ENCODE measurements at regions not wholly inside any gene's neighbourhood (a gene's known extent, or its start where the extent isn't known, plus 50 kb on each side); places are given as distances from the start of the nearest gene placed in this dataset.
"Not testable (repeated sequence)": the region's sequence is repeated elsewhere in the genome, so short reads cannot be mapped to it uniquely, and the experiment has no call there.

- TF ChIP-seq, protein P1, sequence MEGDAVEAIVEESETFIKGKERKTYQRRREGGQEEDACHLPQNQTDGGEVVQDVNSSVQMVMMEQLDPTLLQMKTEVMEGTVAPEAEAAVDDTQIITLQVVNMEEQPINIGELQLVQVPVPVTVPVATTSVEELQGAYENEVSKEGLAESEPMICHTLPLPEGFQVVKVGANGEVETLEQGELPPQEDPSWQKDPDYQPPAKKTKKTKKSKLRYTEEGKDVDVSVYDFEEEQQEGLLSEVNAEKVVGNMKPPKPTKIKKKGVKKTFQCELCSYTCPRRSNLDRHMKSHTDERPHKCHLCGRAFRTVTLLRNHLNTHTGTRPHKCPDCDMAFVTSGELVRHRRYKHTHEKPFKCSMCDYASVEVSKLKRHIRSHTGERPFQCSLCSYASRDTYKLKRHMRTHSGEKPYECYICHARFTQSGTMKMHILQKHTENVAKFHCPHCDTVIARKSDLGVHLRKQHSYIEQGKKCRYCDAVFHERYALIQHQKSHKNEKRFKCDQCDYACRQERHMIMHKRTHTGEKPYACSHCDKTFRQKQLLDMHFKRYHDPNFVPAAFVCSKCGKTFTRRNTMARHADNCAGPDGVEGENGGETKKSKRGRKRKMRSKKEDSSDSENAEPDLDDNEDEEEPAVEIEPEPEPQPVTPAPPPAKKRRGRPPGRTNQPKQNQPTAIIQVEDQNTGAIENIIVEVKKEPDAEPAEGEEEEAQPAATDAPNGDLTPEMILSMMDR (IDR thresholded peaks at IDR 0.05; ENCODE audit: low read depth, low read length), result no peak
- no peak overlapping the region for H3K4me3 ChIP-seq (ENCODE audit: low read depth, low read length)
Observed at GRCh38 chr1:22331618-22332423, 119.8 kb upstream of the ZBTB40 start.

DNA sequence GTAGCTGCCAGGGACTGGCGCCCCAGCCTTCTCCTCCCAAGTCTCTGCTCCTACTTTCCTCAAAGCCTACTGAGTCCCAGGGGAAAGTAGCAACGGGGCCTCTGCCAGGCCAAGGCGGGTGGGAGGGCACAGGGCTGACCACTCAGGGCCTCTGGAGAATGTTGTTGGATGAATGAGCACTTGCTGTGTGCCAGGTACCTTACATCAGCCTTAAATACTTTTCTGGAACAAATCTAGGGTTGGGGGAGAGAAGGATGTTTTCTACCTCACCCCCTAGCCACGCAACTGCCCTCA lies 119.3 kb upstream of the ZBTB40 start:
- H3K4me3 ChIP-seq (ENCODE audit: low read depth, low read length), result no peak overlapping the region
- TF ChIP-seq, protein P1 (IDR thresholded peaks at IDR 0.05; ENCODE audit: low read depth, low read length), result no peak

GRCh38 chr1:22332795-22333499 lies 118.7 kb upstream of the ZBTB40 start:
- TF ChIP-seq, protein P1 (IDR thresholded peaks at IDR 0.05; ENCODE audit: low read depth, low read length), result no peak
- H3K4me3 ChIP-seq (ENCODE audit: low read depth, low read length), result no peak overlapping the region

DNA sequence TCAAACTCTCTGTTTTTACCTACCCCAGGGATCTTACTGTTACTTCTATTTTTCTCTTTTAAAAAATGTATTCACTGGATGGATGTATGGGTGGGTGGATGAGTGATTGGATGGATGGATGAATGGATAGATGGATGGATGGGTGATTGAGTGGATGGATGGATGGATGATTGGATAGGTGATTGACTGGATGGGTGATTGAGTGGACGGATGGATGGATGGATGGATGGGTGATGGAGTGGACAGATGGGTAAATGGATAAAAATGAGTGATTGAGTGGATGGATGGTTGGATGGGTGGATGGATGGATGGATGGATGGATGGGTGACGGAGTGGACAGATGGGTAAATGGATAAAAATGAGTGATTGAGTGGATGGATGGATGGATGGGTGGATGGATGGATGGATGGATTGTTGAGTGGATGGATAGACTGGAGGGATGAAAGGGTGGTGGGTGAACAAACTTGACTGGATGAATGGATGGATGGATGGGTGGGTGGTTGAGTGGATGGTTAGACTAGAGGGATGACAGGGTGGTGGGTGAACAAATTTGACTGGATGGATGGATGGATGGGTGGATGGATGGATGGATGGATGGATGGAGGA lies 118.0 kb upstream of the ZBTB40 start:
- TF ChIP-seq, protein P1 (IDR thresholded peaks at IDR 0.05; ENCODE audit: low read depth, low read length), result no peak

GRCh38 chr1:22334860-22335550 lies 116.6 kb upstream of the ZBTB40 start:
- TF ChIP-seq, protein P1 (IDR thresholded peaks at IDR 0.05; ENCODE audit: low read depth, low read length), result no peak

More for the DNA sequence above, 118.0 kb upstream of the ZBTB40 start:
- H3K4me3 ChIP-seq (ENCODE audit: low read depth, low read length), result no peak overlapping the region

DNA sequence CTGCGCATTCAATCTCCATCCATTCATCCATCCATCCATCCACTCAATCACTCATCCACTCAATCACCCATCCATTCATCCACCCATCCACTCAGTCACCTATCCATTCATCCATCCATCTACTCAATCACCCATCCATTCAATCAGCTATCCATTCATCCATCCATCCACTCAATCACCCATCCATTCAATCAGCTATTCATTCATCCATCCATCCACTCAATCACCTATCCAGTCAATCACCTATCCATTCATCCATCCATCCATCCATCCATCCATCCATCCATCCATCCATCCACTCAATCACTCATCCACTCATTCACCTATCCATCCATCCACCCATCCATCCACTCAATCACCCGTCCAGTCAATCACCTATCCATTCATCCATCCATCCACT lies 115.4 kb upstream of the ZBTB40 start:
- not testable (repeated sequence) for H3K4me3 ChIP-seq (ENCODE audit: low read depth, low read length)

More at GRCh38 chr1:22334860-22335550, 116.6 kb upstream of the ZBTB40 start:
- no peak overlapping the region for H3K4me3 ChIP-seq (ENCODE audit: low read depth, low read length)

GRCh38 chr1:22336696-22337545 lies 114.7 kb upstream of the ZBTB40 start:
- not testable (repeated sequence) for H3K4me3 ChIP-seq (ENCODE audit: low read depth, low read length)
